ENCODE measurements at regions not wholly inside any gene's neighbourhood (a gene's known extent, or its start where the extent isn't known, plus 50 kb on each side); places are given as distances from the start of the nearest gene placed in this dataset.

- no peak for TF ChIP-seq POLR2AphosphoS5 (IDR thresholded peaks at IDR 0.05)
- no peak for TF ChIP-seq CTCF (IDR thresholded peaks at IDR 0.05)
These were observed 189.3 kb upstream of the G2E3 start for GRCh38 chr14:30369502-30370180.

Measured in gastroesophageal sphincter (tissue), 3 donors.